Fibroblast of skin of back (primary cell): ENCODE measurements at regions not wholly inside any gene's neighbourhood (a gene's known extent, or its start where the extent isn't known, plus 50 kb on each side); places are given as distances from the start of the nearest gene placed in this dataset.
"Not testable (repeated sequence)": the region's sequence is repeated elsewhere in the genome, so short reads cannot be mapped to it uniquely, and the experiment has no call there.

Source experiments
- DNase-seq: peaks from one replicate; pipeline ENCODE4 v3.0.0-alpha.2; 2013

GRCh38 chr1:168419736-168420135 is 124.1 kb downstream of the XCL2 start:
- DNase-seq: peak; percentile 62

DNA sequence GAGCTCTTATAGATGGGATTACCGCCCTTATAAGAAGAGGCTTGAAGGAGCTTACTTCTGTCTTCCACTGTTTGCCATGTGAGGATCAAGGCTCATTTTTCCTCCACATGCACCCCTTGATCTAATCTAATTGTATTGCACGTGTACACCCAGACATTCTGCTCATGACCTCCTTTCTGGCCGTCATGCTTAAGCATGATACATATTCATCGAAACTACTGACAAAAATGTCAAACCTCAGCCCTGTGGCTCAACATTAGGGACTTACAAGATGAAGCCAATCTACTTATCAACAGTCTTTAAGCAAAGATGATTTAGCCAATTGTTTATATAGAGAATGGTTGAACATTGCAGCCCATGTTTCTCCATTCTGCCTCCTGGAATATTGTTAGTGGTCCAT is 127.6 kb downstream of the XCL2 start:
- DNase-seq: no peak

DNA sequence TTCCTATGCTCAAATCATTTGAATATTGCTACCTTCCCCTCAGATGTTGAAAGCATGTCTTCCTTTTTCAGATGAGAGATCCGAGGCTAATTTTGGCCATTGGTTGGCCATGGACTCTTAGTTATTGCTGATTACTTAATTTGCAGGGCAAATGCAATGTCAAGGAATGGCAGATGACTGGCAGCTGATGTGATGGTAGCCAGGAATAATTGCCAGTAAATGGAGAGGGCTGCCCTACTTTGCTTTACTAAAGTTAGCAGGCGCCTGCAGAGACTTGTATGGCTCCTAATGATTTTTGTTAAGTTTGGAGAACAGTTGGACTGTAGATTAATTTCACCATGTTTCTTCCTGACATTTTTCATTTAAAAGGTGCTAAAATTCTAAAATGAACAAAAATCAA is 128.9 kb downstream of the XCL2 start:
- no peak for DNase-seq

GRCh38 chr1:168410464-168410863 is 129.8 kb downstream of the TBX19 start:
- DNase-seq: no peak

DNA sequence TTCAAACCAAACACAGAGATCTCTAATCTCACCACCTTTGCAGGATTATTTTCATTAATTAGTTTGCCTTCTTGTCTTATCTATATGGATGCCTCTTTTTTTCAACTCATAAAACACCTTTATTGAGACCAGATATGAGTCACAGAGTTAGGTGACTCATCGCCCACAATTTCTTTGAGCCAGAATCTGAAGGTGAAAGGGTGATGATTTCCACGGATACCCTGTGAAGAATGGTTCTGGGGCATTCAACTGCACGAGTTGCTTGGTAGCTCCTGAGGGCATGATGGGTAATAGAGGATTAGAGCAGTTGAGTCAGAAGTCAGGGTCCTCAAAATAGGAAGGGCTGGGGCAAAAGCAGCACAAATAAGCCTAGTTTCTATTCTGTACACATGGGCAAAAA is 128.2 kb downstream of the TBX19 start:
- DNase-seq: no peak

GRCh38 chr1:168408539-168408865 is 127.8 kb downstream of the TBX19 start:
- peak; percentile 10 for DNase-seq

DNA sequence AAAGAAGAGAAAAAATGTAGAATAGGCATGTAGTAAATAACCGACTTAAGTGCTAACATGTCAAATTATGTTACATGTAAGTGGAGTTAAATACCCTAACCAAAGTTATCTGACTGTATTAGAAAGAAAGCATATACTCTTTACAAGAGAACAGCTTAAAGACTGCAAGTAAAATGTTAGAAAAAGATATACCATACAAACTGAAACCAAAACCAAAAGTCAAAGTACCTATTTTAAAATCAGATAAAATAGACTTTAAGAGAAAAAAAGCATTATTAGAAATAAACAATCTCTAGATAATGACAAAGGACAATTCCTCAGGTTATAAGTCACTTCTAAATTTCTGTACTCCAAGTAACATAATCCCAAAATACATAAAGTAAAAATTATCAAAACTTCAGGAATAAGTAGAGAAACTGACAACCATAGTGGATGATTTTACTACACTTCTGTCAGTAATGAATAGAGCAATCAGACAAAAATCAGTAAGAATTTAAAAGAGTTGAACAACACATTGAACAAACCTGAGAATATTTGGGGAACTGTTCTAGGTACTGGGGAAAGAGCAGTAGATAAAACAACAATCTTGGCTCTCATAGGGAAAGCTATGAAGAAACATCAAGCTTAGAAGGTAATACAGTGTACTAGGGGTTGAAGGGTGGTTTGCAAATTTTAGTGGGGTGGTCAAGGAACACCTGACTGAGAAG is 127.3 kb downstream of the TBX19 start:
- no peak for DNase-seq

DNA sequence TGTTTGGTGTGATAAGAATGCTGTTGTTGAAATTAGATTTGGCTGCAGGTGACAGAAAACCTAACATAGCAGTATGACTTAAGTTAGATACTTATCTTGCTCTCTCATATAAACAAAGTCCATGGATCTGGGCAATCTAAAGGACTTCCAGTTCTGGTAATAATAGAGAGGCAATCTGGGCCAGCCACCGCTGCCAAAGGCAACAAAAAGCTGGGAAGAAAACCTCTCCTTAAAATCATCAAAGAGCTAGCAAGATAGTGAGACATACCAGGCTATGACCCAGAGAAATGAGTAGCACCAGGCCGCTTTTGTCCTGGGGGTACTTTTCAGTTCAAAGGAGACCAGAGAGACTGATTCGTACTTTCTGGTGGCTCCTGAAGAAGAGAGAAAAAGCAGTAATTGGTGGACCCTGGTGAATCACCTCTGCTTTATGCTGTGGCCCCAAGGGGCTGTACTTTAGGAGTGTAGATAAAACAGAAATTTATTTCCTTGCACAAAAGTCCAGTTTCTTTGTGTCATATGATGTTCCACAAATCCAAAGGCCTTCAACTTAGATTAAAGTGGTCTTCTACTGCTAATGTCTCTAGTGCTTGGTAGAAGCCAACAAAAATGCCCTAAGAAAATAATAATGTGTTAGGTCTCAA is 125.4 kb downstream of the TBX19 start:
- DNase-seq: no peak

DNA sequence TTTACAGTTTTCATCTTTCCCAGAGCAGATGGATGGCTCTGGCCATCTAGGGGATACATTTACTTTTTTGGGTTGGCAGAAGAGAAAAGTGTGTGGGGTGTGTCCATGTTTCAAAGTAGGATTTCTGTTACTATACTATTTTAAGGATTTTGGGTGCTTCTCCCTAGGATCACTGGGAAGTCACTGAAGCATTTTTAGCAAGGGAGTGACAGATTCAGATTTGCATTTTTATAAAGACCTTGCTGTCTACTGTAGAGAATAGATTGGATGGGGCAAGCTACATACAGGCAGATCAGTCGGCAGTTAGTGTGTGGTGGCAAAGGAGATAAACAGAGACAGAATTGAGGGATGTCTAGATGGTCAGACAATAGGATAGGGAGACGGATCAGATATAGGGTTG is 122.5 kb downstream of the TBX19 start:
- no peak for DNase-seq

GRCh38 chr1:168402466-168402865 is 121.8 kb downstream of the TBX19 start:
- DNase-seq: not testable (repeated sequence)

DNA sequence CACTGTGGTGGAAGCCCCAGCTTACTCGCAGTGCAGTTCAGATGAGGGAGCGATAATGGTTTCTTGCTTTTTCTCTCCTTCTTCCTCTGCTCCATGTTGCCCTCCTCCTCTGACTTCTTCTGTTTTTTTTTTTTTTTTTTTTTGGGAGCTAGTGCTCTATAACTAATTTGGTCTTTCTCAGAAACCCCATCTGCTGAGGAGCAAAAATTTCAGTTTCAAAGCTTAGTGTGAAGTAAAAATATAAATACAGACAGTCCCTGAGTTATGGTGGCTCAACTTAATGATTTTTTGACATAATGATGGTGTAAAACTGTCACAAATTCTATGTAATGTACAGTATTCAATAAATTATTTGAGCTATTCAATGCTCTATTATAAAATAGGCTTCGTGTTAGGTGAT is 120.7 kb downstream of the TBX19 start:
- DNase-seq: no peak

DNA sequence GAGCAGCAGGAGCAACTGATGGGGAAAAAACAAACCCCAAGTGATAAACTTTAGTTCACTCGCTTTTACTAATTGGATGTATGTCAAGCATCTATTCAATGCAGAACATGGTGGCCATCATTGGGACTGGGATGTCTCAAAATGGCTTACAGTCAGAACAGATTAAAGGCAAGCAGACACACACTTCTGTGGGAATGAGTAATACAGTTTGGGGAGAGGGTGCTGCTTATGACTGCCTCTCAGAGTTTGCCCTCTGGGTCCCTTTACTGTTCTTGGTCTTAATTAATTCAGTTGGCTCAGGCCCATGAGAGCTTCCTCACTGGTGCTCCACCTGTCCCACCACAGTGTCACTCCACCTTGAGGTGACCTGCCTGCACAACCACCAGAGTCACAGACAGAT is 119.5 kb downstream of the TBX19 start:
- no peak for DNase-seq

- no peak for DNase-seq
Observed at GRCh38 chr1:168397806-168398205, 117.1 kb downstream of the TBX19 start.

- DNase-seq: no peak
Observed at GRCh38 chr1:168396940-168397684, 116.4 kb downstream of the TBX19 start.

DNA sequence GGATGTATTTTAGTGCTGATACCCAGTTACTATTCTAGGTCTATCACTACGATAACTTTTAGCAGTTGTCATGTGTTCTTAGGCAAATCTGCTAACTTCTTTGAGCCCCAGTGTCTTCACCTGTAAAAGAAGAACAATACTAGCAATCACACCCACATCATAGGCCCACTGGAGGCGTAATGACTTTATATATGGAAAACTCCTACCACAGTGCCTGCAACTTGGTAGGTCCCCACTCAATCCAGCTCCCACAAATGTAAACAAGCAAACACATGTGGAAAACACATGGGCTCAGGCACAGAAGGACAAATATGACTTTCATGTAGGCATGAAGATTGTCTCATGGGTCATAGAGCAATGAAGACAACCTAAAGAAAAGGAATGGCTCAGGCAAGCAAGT is 115.8 kb downstream of the TBX19 start:
- DNase-seq: no peak

DNA sequence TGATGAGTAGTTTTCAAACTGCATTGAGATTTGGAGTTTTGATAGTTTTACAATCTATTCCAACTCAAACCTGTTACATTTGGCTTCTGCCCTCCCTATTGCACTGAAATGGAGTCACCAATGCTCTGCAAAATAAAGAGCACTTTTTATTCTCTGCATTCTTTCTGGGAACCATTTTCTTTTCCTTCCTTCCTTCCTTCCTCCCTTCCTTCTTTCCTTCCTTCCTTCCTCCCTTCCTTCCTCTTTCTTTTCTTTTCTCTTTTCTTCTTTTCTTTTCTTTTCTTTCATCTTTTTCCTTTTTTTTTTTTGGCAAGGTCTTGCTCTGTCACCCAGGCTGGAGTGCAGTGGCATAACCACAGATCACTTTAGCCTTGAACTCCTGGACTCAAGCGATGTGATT is 114.2 kb downstream of the TBX19 start:
- DNase-seq: no peak

DNA sequence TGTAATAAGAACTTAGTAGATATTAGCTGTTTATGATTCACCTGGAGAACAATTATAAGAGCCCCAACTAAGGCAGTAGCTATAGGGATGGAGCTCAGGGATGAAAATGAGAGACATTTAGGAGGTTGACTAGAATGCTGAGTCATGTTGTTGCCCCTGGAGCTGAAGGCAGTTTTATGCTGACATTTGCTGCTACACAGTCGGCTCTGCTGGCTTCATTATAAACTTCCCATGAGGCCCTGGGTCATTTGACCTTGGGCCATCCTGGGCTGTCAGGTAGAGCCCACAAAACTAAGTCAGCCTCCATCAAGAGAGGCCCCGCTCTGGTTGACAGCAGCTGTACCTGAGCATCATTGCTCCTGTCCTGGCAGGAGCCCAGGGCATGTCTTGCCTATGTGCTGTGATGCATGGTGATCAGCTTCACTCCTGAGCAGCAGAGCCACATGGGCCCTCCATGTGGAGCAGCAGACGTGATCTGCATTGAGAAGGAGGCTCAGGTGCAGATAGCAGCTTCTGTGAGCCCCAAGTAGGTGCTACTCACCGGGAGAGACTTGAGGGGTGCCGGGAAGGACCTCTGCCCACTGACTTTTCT is 112.4 kb downstream of the TBX19 start:
- no peak for DNase-seq

DNA sequence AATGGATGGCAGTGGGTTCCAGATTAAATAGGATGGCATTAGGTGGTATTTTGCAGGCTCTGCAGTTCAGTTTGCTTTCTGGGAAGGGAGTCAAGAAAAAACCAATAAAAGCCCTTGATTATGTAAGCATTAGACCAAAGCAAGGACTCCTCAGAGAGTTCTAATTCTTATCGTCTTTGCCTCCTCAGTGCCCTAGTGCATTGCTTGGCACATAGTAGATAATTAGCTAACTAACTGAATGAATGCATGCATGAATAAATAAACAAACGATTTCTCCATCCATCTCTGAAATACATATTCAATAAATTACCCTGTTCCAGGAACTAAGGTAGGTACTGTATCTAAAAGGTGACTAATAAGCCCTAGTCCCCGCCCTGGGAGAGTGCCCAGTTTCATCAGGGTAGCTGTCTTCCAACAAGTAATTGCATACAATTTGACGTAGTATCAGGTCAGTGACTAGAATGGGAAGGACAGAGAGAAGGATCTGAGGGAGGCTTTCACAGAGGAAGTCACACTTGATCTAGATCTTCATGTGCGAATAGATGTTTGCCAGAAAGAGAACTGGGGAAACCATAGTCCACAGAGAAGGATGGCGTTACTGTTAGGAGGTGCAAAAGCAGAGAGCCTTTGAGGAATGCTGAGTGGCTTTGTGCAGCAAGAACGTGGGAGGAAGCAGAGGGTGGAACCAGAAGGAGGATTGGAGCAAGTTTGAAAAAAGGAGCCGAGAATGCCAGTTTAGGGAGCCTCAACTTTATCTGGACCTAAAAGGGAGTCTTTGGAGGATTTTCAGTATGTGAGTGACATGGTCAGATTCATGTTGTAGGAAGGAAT is 111.4 kb downstream of the TBX19 start:
- no peak for DNase-seq

DNA sequence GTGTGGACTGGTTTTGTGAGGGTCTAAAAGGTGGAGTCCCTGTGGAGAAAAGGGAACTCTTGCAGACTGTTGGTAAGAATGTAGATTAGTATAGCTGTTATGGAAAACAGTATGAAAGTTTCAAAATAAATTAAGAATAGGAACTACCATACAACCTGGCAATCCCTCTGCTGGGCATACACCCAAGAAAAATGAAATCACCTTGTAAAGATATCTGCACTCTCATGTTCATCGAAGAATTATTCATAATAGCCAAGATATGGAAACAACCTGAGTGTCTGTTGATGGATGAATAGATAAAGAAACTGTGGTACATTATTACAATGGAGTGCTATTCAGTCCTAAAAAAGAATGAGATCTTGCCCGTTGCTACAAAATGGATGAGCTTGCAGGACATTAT is 109.6 kb downstream of the TBX19 start:
- DNase-seq: no peak

- DNase-seq: no peak
Observed at GRCh38 chr1:168387781-168388760, 107.4 kb downstream of the TBX19 start.

DNA sequence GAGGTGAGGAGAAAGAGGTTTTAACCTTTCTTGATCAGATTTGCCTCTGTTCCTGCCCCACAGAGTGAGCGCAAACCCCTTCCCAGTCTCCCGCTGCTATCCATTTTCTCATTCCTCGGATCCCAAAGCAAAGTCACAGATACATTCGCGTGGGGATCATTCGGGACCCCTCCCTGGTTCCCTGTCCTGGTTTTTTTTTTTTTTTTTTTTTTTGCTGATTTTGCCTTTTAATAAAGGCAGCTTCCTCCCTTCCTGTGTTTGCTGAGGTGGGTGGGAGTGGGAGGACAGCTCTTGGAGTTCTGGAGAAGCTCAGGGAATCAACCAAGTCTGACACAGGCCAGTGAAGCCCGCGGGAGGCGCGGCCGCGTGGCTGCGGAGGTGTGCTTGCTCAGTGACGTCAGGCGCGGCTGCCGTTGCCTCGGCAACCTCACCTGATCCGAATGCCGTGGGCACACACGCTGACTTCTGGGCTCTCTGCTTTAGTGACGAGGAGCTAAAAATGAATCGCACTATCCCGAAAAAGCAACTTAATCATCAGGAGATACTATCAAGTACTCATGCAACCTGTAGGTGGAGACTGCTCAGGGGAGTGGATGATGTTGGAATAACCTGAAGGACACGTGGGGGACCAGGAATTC is 106.4 kb downstream of the TBX19 start:
- DNase-seq: no peak
